HCT116 (cell line): ENCODE measurements at regions not wholly inside any gene's neighbourhood (a gene's known extent, or its start where the extent isn't known, plus 50 kb on each side); places are given as distances from the start of the nearest gene placed in this dataset.
"Not testable (repeated sequence)": the region's sequence is repeated elsewhere in the genome, so short reads cannot be mapped to it uniquely, and the experiment has no call there.

Experiments
- EZH2 ChIP-seq: fragments of 200-600 bp; sonication (generic); IDR thresholded peaks from 2 replicates; pipeline ENCODE4 v1.6.1; 2017; ENCODE audit warnings: antibody characterized with exemption, mixed run types
- POLR2AphosphoS5 ChIP-seq: IDR thresholded peaks from 2 replicates; pipeline ENCODE4 v1.6.1; 2011; ENCODE audit warnings: mild to moderate bottlenecking, low read depth, low read length, moderate library complexity
- TF ChIP-seq, protein P1 (sequence below), 3 experiments: fragments of 200-600 bp in 1 of 3; sonication (generic) in 1 of 3; IDR thresholded peaks in 2 of 3; conservative IDR thresholded peaks in 1 of 3; 2 replicates each; pipeline ENCODE4 v1.5.1; 2012 to 2017; ENCODE audit warnings: low read depth in 2 of 3, low read length in 2 of 3, antibody characterized with exemption in 1 of 3, borderline replicate concordance in 1 of 3, control low read depth in 1 of 3, mild to moderate bottlenecking in 1 of 3, mixed read lengths in 1 of 3, mixed run types in 1 of 3, moderate library complexity in 1 of 3; ENCODE audit not compliant: insufficient read depth in 1 of 3

DNA sequence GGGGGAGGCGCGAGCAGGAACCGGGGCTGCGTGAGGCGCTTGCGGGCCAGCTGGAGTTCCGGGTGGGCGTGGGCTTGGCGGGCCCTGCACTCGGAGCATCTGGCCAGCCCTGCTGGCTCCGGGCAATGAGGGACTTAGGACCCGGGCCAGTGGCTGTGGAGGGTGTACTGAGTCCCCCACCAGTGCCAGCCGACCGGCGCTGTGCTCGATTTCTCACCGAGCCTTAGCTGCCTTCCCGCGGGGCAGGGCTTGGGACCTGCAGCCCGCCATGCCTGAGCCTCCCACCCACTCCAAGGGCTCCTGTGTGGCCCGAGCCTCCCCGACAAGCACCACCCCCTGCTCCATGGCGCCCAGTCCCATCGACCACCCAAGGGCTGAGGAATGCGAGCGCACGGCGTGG lies 67.3 kb upstream of the SLC25A43 start:
- TF ChIP-seq, protein P1, sequence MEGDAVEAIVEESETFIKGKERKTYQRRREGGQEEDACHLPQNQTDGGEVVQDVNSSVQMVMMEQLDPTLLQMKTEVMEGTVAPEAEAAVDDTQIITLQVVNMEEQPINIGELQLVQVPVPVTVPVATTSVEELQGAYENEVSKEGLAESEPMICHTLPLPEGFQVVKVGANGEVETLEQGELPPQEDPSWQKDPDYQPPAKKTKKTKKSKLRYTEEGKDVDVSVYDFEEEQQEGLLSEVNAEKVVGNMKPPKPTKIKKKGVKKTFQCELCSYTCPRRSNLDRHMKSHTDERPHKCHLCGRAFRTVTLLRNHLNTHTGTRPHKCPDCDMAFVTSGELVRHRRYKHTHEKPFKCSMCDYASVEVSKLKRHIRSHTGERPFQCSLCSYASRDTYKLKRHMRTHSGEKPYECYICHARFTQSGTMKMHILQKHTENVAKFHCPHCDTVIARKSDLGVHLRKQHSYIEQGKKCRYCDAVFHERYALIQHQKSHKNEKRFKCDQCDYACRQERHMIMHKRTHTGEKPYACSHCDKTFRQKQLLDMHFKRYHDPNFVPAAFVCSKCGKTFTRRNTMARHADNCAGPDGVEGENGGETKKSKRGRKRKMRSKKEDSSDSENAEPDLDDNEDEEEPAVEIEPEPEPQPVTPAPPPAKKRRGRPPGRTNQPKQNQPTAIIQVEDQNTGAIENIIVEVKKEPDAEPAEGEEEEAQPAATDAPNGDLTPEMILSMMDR (IDR thresholded peaks at IDR 0.05 in 2 of 3, conservative IDR thresholded peaks at IDR 0.05 in 1 of 3; ENCODE audit: borderline replicate concordance in 1 of 3, insufficient read depth in 1 of 3, low read depth in 2 of 3, low read length in 2 of 3): not testable (repeated sequence)
- TF ChIP-seq EZH2, POLR2AphosphoS5: not testable (repeated sequence)
